Gastroesophageal sphincter (tissue), 4 donors: ENCODE measurements at regions not wholly inside any gene's neighbourhood (a gene's known extent, or its start where the extent isn't known, plus 50 kb on each side); places are given as distances from the start of the nearest gene placed in this dataset.
A peak's percentile ranks its signal among the peaks of the same experiment; 100 is the strongest.

Experiments
- ATAC-seq: fragments of 150-250 bp; one replicate; pipeline ENCODE4 v1.9.1; 2016; ENCODE audit warnings: mild to moderate bottlenecking, moderate library complexity
- H3K27ac ChIP-seq, 4 donors: fragments of 200-600 bp; sonication (generic) in 3 of 4; 1 replicate in 3 of 4; 2 replicates in 1 of 4; pipeline ENCODE4 v1.5.1; 2016 to 2019
- H3K27me3 ChIP-seq: fragments of 200-600 bp; sonication (generic); one replicate; pipeline ENCODE4 v1.5.1; 2019
- H3K36me3 ChIP-seq, 2 donors: fragments of 200-600 bp; sonication (generic); one replicate each; pipeline ENCODE4 v1.5.1; 2019; ENCODE audit warnings: control low read depth in 1 of 2
- H3K4me1 ChIP-seq, 3 donors: fragments of 200-600 bp; sonication (generic); 1 replicate in 2 of 3; 2 replicates in 1 of 3; pipeline ENCODE4 v1.5.1; 2016 to 2019; ENCODE audit warnings: control low read depth in 2 of 3
- H3K4me3 ChIP-seq, 2 donors: fragments of 200-600 bp; sonication (generic); one replicate each; pipeline ENCODE4 v1.5.1; 2019; ENCODE audit warnings: mild to moderate bottlenecking in 1 of 2, moderate library complexity in 1 of 2
- H3K9me3 ChIP-seq, 3 donors: fragments of 200-600 bp; sonication (generic); one replicate each; pipeline ENCODE4 v1.5.1; 2017 to 2019; ENCODE audit warnings: control low read depth in 2 of 3
- CTCF ChIP-seq, 4 experiments: fragments of 200-600 bp in 2 of 4; fragments of 450-650 bp in 2 of 4; sonication (generic) in 1 of 4; IDR thresholded peaks; one replicate each; pipeline ENCODE4 v1.5.1; 2017 to 2019; ENCODE audit warnings: antibody characterized with exemption in 4 of 4, mild to moderate bottlenecking in 2 of 4, moderate library complexity in 2 of 4
- EP300 ChIP-seq: sonication (generic); formaldehyde crosslinking; IDR thresholded peaks from one replicate; pipeline ENCODE4 v1.6.1; 2017; ENCODE audit warnings: antibody characterized with exemption, mild to moderate bottlenecking
- POLR2A ChIP-seq, 2 donors: fragments of 450-650 bp; IDR thresholded peaks; one replicate each; pipeline ENCODE4 v1.6.1; 2017; ENCODE audit warnings: antibody characterized with exemption in 2 of 2, mild to moderate bottlenecking in 2 of 2, moderate library complexity in 1 of 2
- POLR2AphosphoS5 ChIP-seq: sonication (generic); formaldehyde crosslinking; IDR thresholded peaks from one replicate; pipeline ENCODE4 v1.6.1; 2017; ENCODE audit warnings: antibody characterized with exemption
- WGBS, 2 donors: methylation state at CpG; one replicate each; pipeline ENCODE4 v1.1.5; 2018; ENCODE audit warnings: low coverage in 1 of 2; 5-methylcytosine and 5-hydroxymethylcytosine counted together

DNA sequence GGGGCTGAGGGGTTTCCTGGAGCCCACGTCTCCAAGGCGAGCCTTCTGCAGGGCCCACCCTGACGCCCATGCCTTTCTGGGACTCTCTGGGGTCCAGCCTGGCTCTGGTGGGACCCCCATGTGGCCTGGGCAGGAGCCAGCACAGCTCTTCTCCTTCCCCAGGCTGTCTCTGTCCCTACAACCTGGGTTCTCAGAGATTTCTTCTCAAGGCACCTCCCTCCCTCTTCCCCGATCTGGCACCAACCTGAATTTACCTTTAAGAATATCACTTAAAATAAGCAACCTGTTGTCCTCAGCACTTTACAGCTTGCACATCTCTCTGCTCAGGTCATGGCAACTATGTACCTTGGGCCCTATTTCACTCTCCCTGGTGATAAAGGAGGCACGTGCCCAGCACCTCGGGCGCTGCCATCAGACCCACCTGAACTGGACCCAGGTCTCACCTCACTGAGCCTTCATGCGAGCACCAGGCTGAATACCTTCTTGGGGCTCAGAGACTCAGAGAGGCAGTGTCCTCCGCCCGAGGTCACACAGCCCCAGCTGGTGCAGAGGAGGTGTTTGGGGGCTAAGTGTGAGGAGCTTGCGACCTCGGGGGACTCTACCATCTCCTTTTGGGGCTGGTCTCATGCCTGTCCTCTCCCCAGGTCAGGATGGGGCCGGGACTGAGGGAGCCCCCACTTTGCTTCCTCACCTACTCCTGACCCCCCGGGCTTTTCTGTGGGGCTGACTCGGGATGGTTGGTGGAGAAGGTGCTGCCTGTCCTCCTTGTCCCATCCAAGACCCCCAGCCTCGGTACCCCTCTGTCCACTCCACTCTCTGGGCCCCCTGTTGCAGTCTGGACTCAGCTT, 217.7 kb downstream of the C9orf50 start:
- no peak overlapping the region for H3K4me3 ChIP-seq
- H3K27me3 ChIP-seq, result no peaks in the 10 kb centered on the region
- H3K9me3 ChIP-seq, result no peaks in the 10 kb centered on the region
- H3K27ac ChIP-seq, result peak overlapping the region in 3 of 4 donors; percentile 5 to 80 (median 71)
- ATAC-seq, result no peak
- TF ChIP-seq POLR2AphosphoS5 (no peak), CTCF (IDR thresholded peaks at IDR 0.05) (no peak), EP300 (no peak), POLR2A (IDR thresholded peaks at IDR 0.05) (no peak)
- 80% methylated on average over 3 to 7 of the region's 16 CpGs for WGBS, 2 donors
- no peaks in the 10 kb centered on the region for H3K36me3 ChIP-seq
- peaks cover 0 to 49% (median 12%) of the 10 kb centered on the region in 3 donors for H3K4me1 ChIP-seq

DNA sequence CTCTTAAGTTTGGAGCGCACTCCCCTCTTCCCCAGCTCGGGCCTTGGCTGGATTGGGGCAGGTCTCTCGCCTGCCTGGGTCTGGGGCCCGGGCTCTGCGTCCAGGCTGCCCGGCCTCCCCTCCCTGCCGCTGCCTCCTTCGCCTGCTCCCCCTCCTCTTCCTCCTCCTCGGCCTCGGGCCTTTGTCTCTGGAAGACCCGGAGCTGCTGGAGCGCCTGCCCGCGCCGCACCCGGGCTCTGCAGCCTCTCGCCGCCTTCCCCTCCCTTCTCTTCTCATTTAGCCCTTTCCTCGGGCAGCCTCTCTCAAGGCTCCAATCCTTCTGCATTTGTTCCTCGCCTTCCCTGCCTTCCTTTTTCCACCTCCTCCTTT, 218.5 kb downstream of the C9orf50 start:
- ATAC-seq, result no peak
- Histone ChIP-seq H3K27ac (peak overlapping the region in 3 of 4 donors; percentile 71 to 80 (median 72)), H3K9me3 (no peaks in the 10 kb centered on the region), H3K36me3 (no peaks in the 10 kb centered on the region), H3K4me1 (peaks cover 0 to 47% (median 12%) of the 10 kb centered on the region in 3 donors), H3K4me3 (peak overlapping the region in 1 of 2 donors; percentile 25), H3K27me3 (no peaks in the 10 kb centered on the region)
- WGBS, 2 donors, result 12 to 32% methylated on average over 11 to 13 of the region's 20 CpGs
- TF ChIP-seq POLR2A (IDR thresholded peaks at IDR 0.05) (no peak), CTCF (IDR thresholded peaks at IDR 0.05) (no peak), POLR2AphosphoS5 (no peak), EP300 (no peak)

- no peaks in the 10 kb centered on the region for H3K36me3 ChIP-seq
- no peaks in the 10 kb centered on the region for H3K27me3 ChIP-seq
- no peak for ATAC-seq
- H3K4me3 ChIP-seq, result peak overlapping the region in 1 of 2 donors; percentile 25
- peaks cover 0 to 47% (median 12%) of the 10 kb centered on the region in 3 donors for H3K4me1 ChIP-seq
- H3K27ac ChIP-seq, result peak overlapping the region in 3 of 4 donors; percentile 71 to 80 (median 72)
- 54 to 90% methylated on average over 1 to 2 of the region's 6 CpGs for WGBS, 2 donors
- TF ChIP-seq POLR2AphosphoS5, result no peak
- no peak for TF ChIP-seq EP300
- TF ChIP-seq CTCF (IDR thresholded peaks at IDR 0.05), result no peak
- no peak for TF ChIP-seq POLR2A (IDR thresholded peaks at IDR 0.05)
- no peaks in the 10 kb centered on the region for H3K9me3 ChIP-seq
These were observed 219.1 kb downstream of the C9orf50 start for GRCh38 chr9:129401623-129402370.

DNA sequence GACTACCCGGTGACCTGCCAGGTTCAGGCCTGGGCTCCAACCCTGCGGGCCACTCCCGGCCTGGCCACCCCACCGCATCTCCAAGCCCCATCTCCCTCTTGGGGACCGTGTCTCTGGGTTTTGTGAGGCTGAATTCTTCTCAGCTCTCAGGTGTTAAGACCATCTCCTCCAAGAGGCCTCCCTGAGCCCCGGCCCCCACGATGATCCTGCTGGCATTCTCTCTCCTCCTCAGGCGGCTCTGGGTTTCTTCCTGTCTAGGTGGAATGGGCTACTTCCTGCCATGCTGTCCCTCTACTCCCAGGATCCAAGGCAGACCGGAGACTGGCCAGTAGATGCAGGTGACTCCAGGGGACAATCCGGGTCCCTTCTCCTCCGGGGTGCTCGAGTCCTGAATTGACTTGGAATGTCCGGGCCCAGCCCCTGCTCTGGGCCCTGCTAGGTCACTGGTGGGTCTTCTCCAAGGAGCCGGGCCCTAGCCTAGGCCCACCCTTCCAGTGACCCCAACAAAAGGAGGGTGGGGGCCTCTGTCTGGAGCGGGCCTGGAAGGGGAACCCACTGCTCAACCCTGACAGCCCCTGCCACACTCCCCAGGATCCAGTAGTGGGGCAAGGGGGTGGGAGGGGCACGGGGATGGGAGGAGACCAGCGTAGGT, 219.8 kb downstream of the C9orf50 start:
- TF ChIP-seq POLR2AphosphoS5 (no peak), EP300 (no peak), POLR2A (IDR thresholded peaks at IDR 0.05) (no peak), CTCF (IDR thresholded peaks at IDR 0.05) (no peak)
- peak; percentile 20 for ATAC-seq
- Histone ChIP-seq H3K36me3 (no peaks in the 10 kb centered on the region), H3K9me3 (no peaks in the 10 kb centered on the region), H3K4me3 (no peak overlapping the region), H3K4me1 (peaks cover 0 to 47% (median 12%) of the 10 kb centered on the region in 3 donors), H3K27me3 (no peaks in the 10 kb centered on the region), H3K27ac (peak overlapping the region in 3 of 4 donors; percentile 71 to 80 (median 71))
- 72 to 93% methylated on average over 6 to 7 of the region's 17 CpGs for WGBS, 2 donors
